MCF 10A (cell line): ENCODE measurements at regions not wholly inside any gene's neighbourhood (a gene's known extent, or its start where the extent isn't known, plus 50 kb on each side); places are given as distances from the start of the nearest gene placed in this dataset.

Source experiments
- BruUV-seq: library from RNA; stranded (reverse); fragments of 400-500 nt; replicated peaks from 2 replicates; lab custom pipeline; 2021; lab: Mats Ljungman, UMichigan
- CTCF ChIA-PET: fragments of 300-600 bp; sonication (Branson Sonifier 250); formaldehyde crosslinking; extraction: SDS; loops from one replicate; lab custom pipeline; 2021; ENCODE audit warnings: antibody characterized with exemption, inconsistent platforms; lab: Yijun Ruan, JAX
- POLR2A ChIA-PET: fragments of 300-600, 350-650 bp; sonication (Branson Sonifier 250); formaldehyde crosslinking; extraction: SDS; loops from one replicate; lab custom pipeline; 2020; ENCODE audit warnings: antibody characterized with exemption, inconsistent platforms; lab: Yijun Ruan, JAX
- DNase-seq: peaks from one replicate; pipeline ENCODE4 v3.0.0-alpha.2; 2018; ENCODE audit not compliant: unreplicated experiment
- H3K27ac Mint-ChIP-seq: one replicate; pipeline ENCODE4 v1.8.0; 2022; ENCODE audit warnings: mild to moderate bottlenecking, low read depth, mixed read lengths; ENCODE audit not compliant: unreplicated experiment
- H3K27me3 Mint-ChIP-seq: one replicate; pipeline ENCODE4 v1.8.0; 2022; ENCODE audit warnings: mixed read lengths; ENCODE audit not compliant: insufficient read depth, unreplicated experiment
- H3K36me3 Mint-ChIP-seq: one replicate; pipeline ENCODE4 v1.8.0; 2022; ENCODE audit warnings: mild to moderate bottlenecking, moderate library complexity, mixed read lengths; ENCODE audit not compliant: insufficient read depth, unreplicated experiment
- H3K4me1 Mint-ChIP-seq: one replicate; pipeline ENCODE4 v1.8.0; 2022; ENCODE audit warnings: mixed read lengths; ENCODE audit not compliant: insufficient read depth, unreplicated experiment
- H3K4me3 Mint-ChIP-seq: one replicate; pipeline ENCODE4 v1.8.0; 2022; ENCODE audit warnings: mild to moderate bottlenecking, moderate library complexity, mixed read lengths; ENCODE audit not compliant: unreplicated experiment
- H3K9me3 Mint-ChIP-seq: one replicate; pipeline ENCODE4 v1.8.0; 2022; ENCODE audit warnings: mixed read lengths; ENCODE audit not compliant: unreplicated experiment
- intact Hi-C: fragments of 100-400 bp; cut with micrococcal nuclease; formaldehyde crosslinking; loops from 2 replicates; pipeline ENCODE4 v1.14.1; 2022
- TF ChIP-seq, protein P1 (sequence below): fragments of 200-600 bp; IDR thresholded peaks from one replicate; pipeline ENCODE4 v1.8.0; 2022; ENCODE audit warnings: antibody characterized with exemption, mild to moderate bottlenecking; ENCODE audit not compliant: unreplicated experiment

GRCh38 chr13:87255394-87255793, 415.8 kb upstream of the SLITRK5 start:
- Mint-ChIP-seq H3K4me1 (peaks cover 6% of the 10 kb centered on the region), H3K27ac (no peak overlapping the region), H3K36me3 (no peaks in the 10 kb centered on the region), H3K9me3 (no peaks in the 10 kb centered on the region), H3K27me3 (no peaks in the 10 kb centered on the region), H3K4me3 (no peak overlapping the region)
- no TSS peak for BruUV-seq
- intact Hi-C loops, result no loop called here
- no peak for DNase-seq
- ChIA-PET CTCF (no interaction called here), POLR2A (no interaction called here)
- TF ChIP-seq, protein P1, sequence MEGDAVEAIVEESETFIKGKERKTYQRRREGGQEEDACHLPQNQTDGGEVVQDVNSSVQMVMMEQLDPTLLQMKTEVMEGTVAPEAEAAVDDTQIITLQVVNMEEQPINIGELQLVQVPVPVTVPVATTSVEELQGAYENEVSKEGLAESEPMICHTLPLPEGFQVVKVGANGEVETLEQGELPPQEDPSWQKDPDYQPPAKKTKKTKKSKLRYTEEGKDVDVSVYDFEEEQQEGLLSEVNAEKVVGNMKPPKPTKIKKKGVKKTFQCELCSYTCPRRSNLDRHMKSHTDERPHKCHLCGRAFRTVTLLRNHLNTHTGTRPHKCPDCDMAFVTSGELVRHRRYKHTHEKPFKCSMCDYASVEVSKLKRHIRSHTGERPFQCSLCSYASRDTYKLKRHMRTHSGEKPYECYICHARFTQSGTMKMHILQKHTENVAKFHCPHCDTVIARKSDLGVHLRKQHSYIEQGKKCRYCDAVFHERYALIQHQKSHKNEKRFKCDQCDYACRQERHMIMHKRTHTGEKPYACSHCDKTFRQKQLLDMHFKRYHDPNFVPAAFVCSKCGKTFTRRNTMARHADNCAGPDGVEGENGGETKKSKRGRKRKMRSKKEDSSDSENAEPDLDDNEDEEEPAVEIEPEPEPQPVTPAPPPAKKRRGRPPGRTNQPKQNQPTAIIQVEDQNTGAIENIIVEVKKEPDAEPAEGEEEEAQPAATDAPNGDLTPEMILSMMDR, result no peak

DNA sequence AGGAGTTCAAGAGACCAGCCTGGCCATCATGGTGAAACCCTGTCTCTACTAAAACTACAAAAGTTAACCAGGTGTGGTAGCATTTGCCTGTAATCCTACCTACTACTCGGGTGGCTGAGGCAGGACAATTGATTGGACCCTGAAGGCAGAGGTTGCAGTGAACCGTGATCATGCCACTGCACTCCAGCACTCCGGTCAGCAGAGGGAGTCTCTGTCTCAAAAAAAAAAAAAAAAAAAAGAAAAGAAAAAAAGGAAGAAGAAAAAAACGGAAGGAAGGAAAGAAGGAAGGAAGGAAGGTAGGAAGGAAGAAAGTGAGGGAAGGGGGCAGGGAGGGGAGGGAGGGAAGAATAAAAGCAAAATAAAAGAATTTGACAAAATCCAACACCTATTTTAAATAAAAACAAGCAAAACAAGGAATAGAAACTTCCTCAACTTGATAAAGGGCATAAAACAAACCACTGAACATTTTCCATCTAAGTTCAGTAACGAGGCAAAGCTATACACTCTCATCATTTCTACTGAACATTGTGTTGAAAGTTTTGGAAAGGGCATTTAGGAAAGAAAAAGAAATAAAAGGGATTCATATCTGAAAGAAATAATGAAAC, 411.6 kb upstream of the SLITRK5 start:
- DNase-seq, result peak; percentile 34
- Mint-ChIP-seq H3K27ac (peak overlapping the region; percentile 74), H3K27me3 (no peaks in the 10 kb centered on the region), H3K36me3 (no peaks in the 10 kb centered on the region), H3K4me3 (peak overlapping the region; percentile 68), H3K4me1 (peaks cover 6% of the 10 kb centered on the region), H3K9me3 (no peaks in the 10 kb centered on the region)
- POLR2A ChIA-PET, result no interaction called here
- TF ChIP-seq, protein P1, result peak; percentile 47
- BruUV-seq, result no TSS peak
- CTCF ChIA-PET, result interaction anchor here (0.7 to 2.9 kb wide), 5 partner anchors 9 to 378 kb away, joined by 3 to 17 read pairs (median 5); no protein-coding TSS in a partner anchor
- intact Hi-C loops, result no loop called here

GRCh38 chr13:87274209-87274819, 396.9 kb upstream of the SLITRK5 start:
- H3K4me1 Mint-ChIP-seq, result no peaks in the 10 kb centered on the region
- intact Hi-C loops, result loop anchor here (1.0 to 2.0 kb wide), 3 partner anchors 404 to 1304 kb away; no protein-coding TSS in a partner anchor
- no TSS peak for BruUV-seq
- CTCF ChIA-PET, result interaction anchor here (0.5 to 5.4 kb wide), 51 partner anchors 8 to 1321 kb away, joined by 3 to 111 read pairs (median 4); partner anchors contain the start of gene SLITRK5
- no peak overlapping the region for H3K27ac Mint-ChIP-seq
- H3K9me3 Mint-ChIP-seq, result no peaks in the 10 kb centered on the region
- H3K27me3 Mint-ChIP-seq, result no peaks in the 10 kb centered on the region
- TF ChIP-seq, protein P1, result peak; percentile 68
- no peaks in the 10 kb centered on the region for H3K36me3 Mint-ChIP-seq
- POLR2A ChIA-PET, result interaction anchor here (0.7 to 0.8 kb wide), 2 partner anchors 404 to 405 kb away, joined by 3 to 4 read pairs; no protein-coding TSS in a partner anchor
- no peak overlapping the region for H3K4me3 Mint-ChIP-seq
- DNase-seq, result peak; percentile 79

DNA sequence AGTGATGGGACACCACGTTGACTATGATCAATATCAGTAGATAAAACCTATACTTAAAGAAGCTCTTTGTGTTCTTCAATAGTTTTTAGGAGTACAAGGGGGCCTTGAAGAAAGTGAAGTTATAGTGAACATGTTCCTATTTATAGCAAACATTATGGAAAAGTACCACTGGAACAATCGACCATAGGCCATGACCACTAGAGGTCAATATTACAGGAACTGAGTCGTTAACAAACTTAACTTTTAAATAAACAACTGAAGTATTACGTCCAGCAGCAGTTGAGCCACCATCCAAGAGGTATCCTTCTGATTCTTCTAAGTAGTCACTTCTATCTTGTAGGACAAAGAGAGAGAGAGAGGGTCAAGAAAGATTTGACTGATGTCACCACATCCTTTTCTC, 391.0 kb upstream of the SLITRK5 start:
- H3K9me3 Mint-ChIP-seq, result no peaks in the 10 kb centered on the region
- no peaks in the 10 kb centered on the region for H3K36me3 Mint-ChIP-seq
- POLR2A ChIA-PET, result no interaction called here
- H3K4me3 Mint-ChIP-seq, result no peak overlapping the region
- TF ChIP-seq, protein P1, result no peak
- no peak for DNase-seq
- CTCF ChIA-PET, result interaction anchor here (0.6 to 1.2 kb wide), 6 partner anchors 47 to 1183 kb away, joined by 3 to 4 read pairs (median 3); no protein-coding TSS in a partner anchor
- no peaks in the 10 kb centered on the region for H3K4me1 Mint-ChIP-seq
- intact Hi-C loops, result loop anchor here (2.0 kb wide), 1 partner anchor 389 kb away; no protein-coding TSS in a partner anchor
- no TSS peak for BruUV-seq
- no peaks in the 10 kb centered on the region for H3K27me3 Mint-ChIP-seq
- no peak overlapping the region for H3K27ac Mint-ChIP-seq
